PC-9 (cell line): ENCODE measurements at regions not wholly inside any gene's neighbourhood (a gene's known extent, or its start where the extent isn't known, plus 50 kb on each side); places are given as distances from the start of the nearest gene placed in this dataset.
A peak's percentile ranks its signal among the peaks of the same experiment; 100 is the strongest.

Experiments
- BruUV-seq: library from RNA; stranded (reverse); fragments of 400-500 nt; replicated peaks from 2 replicates; lab custom pipeline; 2021; lab: Mats Ljungman, UMichigan
- CTCF ChIA-PET: fragments of 300-600 bp; sonication (Branson Sonifier 250); formaldehyde crosslinking; loops from one replicate; lab custom pipeline; 2022; ENCODE audit warnings: antibody characterized with exemption; lab: Charles Lee
- POLR2A ChIA-PET: fragments of 300-600 bp; sonication (Branson Sonifier 250); formaldehyde crosslinking; loops from one replicate; lab custom pipeline; 2022; ENCODE audit warnings: antibody characterized with exemption; ENCODE audit not compliant: unreplicated experiment; lab: Charles Lee
- DNase-seq, 2 experiments: peaks; one replicate each; pipeline versions ENCODE4 v3.0.0 to v3.0.0-alpha.2; 2015 to 2022; ENCODE audit warnings: mixed read lengths in 1 of 2
- H2AFZ ChIP-seq: fragments of 200-600 bp; sonication (generic); 2 replicates; pipeline ENCODE4 v1.8.1; 2017; ENCODE audit warnings: antibody characterized with exemption
- H3F3A ChIP-seq: fragments of 200-600 bp; sonication (generic); 2 replicates; pipeline ENCODE4 v1.8.1; 2017; ENCODE audit warnings: antibody characterized with exemption, mild to moderate bottlenecking, low read depth; ENCODE audit not compliant: insufficient read depth
- H3K27ac ChIP-seq: fragments of 200-600 bp; sonication (generic); 2 replicates; pipeline ENCODE4 v1.6.1; 2016; ENCODE audit warnings: mixed run types
- H3K27me3 ChIP-seq: fragments of 200-600 bp; sonication (generic); 2 replicates; pipeline ENCODE4 v1.6.1; 2016; ENCODE audit warnings: low read depth, mixed run types; ENCODE audit not compliant: insufficient read depth
- H3K36me3 ChIP-seq: fragments of 200-600 bp; sonication (generic); 2 replicates; pipeline ENCODE4 v1.6.1; 2016; ENCODE audit warnings: low read depth, mixed run types
- H3K4me1 ChIP-seq: fragments of 200-600 bp; sonication (generic); replicated peaks from 2 replicates; pipeline ENCODE4 v1.6.1; 2016; ENCODE audit warnings: mixed run types; ENCODE audit not compliant: insufficient read depth
- H3K4me2 ChIP-seq: fragments of 200-600 bp; sonication (generic); 2 replicates; pipeline ENCODE4 v1.6.1; 2017; ENCODE audit warnings: mixed run types
- H3K4me3 ChIP-seq: fragments of 200-600 bp; sonication (generic); 2 replicates; pipeline ENCODE4 v1.6.1; 2016; ENCODE audit warnings: mixed run types
- H3K79me2 ChIP-seq: fragments of 200-600 bp; sonication (generic); 2 replicates; pipeline ENCODE4 v1.6.1; 2017; ENCODE audit warnings: low read depth, mixed run types
- H3K9me2 ChIP-seq: fragments of 200-600 bp; sonication (generic); 2 replicates; pipeline ENCODE4 v1.8.1; 2017; ENCODE audit warnings: mild to moderate bottlenecking; ENCODE audit not compliant: insufficient read depth
- H3K9me3 ChIP-seq: fragments of 200-600 bp; sonication (generic); 2 replicates; pipeline ENCODE4 v1.8.1; 2016; ENCODE audit warnings: low read depth; ENCODE audit not compliant: insufficient read depth
- H4K20me1 ChIP-seq: fragments of 200-600 bp; sonication (generic); 2 replicates; pipeline ENCODE4 v1.8.1; 2017; ENCODE audit not compliant: insufficient read depth
- EZH2 ChIP-seq: fragments of 200-600 bp; sonication (generic); IDR thresholded peaks from 2 replicates; pipeline ENCODE4 v1.8.0; 2017; ENCODE audit warnings: antibody characterized with exemption, low read depth
- intact Hi-C: fragments of 100-400 bp; cut with micrococcal nuclease; formaldehyde crosslinking; loops from one replicate; pipeline ENCODE4 v1.10.0; 2022; ENCODE audit not compliant: unreplicated experiment
- TF ChIP-seq, protein P1 (sequence below): fragments of 200-600 bp; sonication (generic); conservative IDR thresholded peaks from 2 replicates; pipeline ENCODE4 v1.6.1; 2017; ENCODE audit warnings: mixed run types, antibody characterized with exemption, mild to moderate bottlenecking, moderate library complexity

DNA sequence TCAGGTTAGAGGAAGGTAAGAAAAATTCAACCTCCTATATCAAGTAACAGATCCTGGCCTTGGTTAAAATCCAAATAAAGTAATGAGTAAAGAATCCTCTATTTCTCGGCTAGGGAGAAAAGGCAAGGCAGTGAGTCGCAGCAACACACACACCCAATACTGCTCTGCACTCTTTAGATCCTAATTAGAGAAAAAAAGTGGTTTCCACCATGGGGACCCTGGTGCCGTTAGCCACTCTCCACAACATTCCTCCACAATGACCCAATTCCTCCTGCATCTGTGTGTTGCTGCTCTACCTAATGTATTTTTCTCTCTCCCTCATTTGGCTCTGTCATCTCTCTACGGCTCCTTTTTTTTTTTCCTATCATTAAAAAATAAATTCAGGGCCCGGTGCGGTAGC, 462.7 kb downstream of the METTL4 start:
- no TSS peak for BruUV-seq
- Histone ChIP-seq H4K20me1 (no peaks in the 10 kb centered on the region), H3K9me3 (no peaks in the 10 kb centered on the region), H3K27ac (no peak overlapping the region), H3K27me3 (no peaks in the 10 kb centered on the region), H3K79me2 (no peaks in the 10 kb centered on the region), H3K4me3 (no peak overlapping the region), H3K36me3 (no peaks in the 10 kb centered on the region), H3K4me1 (peaks cover 25% of the 10 kb centered on the region), H3F3A (peaks cover 6% of the 10 kb centered on the region), H2AFZ (no peak overlapping the region), H3K4me2 (no peak overlapping the region), H3K9me2 (no peaks in the 10 kb centered on the region)
- no peak for DNase-seq
- CTCF ChIA-PET: interaction anchor here (0.7 kb wide), 1 partner anchor 14 kb away, joined by 3 read pairs; no protein-coding TSS in a partner anchor
- POLR2A ChIA-PET: no interaction called here
- intact Hi-C loops: no loop called here
- TF ChIP-seq, protein P1, sequence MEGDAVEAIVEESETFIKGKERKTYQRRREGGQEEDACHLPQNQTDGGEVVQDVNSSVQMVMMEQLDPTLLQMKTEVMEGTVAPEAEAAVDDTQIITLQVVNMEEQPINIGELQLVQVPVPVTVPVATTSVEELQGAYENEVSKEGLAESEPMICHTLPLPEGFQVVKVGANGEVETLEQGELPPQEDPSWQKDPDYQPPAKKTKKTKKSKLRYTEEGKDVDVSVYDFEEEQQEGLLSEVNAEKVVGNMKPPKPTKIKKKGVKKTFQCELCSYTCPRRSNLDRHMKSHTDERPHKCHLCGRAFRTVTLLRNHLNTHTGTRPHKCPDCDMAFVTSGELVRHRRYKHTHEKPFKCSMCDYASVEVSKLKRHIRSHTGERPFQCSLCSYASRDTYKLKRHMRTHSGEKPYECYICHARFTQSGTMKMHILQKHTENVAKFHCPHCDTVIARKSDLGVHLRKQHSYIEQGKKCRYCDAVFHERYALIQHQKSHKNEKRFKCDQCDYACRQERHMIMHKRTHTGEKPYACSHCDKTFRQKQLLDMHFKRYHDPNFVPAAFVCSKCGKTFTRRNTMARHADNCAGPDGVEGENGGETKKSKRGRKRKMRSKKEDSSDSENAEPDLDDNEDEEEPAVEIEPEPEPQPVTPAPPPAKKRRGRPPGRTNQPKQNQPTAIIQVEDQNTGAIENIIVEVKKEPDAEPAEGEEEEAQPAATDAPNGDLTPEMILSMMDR: no peak
- TF ChIP-seq EZH2: no peak

DNA sequence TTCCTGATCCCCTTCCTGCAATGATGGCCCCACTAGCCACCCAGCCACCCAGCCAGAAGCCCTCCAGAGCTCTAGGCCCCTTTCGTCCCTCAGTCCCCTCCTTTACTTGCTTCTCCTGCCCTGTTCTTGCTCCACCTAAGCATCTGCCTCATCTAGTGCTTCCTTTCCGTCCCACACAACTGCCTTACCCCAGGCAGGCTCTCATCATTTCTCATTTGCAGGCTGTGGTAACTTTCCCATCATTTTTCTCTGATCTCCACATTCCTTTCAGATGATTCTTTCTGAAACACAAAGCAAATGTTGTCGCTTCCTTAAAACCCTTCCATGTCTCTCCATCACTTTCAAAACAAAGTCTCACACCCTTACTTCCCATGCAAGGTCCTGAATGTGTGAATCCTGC, 459.8 kb downstream of the METTL4 start:
- no peaks in the 10 kb centered on the region for H3K27me3 ChIP-seq
- H3F3A ChIP-seq: peaks cover 6% of the 10 kb centered on the region
- TF ChIP-seq, protein P1: no peak
- no peak for TF ChIP-seq EZH2
- no TSS peak for BruUV-seq
- peak overlapping the region; percentile 67; the same call in 1 of the 2 replicates for H3K4me2 ChIP-seq
- H3K9me3 ChIP-seq: 0 out of 2 replicates have a peak, but pooled peaks cover 4% of the 10 kb centered on the region
- peaks cover 25% of the 10 kb centered on the region for H3K4me1 ChIP-seq
- no peaks in the 10 kb centered on the region for H4K20me1 ChIP-seq
- CTCF ChIA-PET: no interaction called here
- POLR2A ChIA-PET: no interaction called here
- H3K79me2 ChIP-seq: no peaks in the 10 kb centered on the region
- H3K36me3 ChIP-seq: no peaks in the 10 kb centered on the region
- no peak overlapping the region for H2AFZ ChIP-seq
- peak; percentile 35 to 39 for DNase-seq
- intact Hi-C loops: loop anchor here (1.0 to 10.0 kb wide), 3 partner anchors 57 to 303 kb away; no protein-coding TSS in a partner anchor
- H3K9me2 ChIP-seq: no peaks in the 10 kb centered on the region
- H3K27ac ChIP-seq: no peak overlapping the region
- H3K4me3 ChIP-seq: no peak overlapping the region

DNA sequence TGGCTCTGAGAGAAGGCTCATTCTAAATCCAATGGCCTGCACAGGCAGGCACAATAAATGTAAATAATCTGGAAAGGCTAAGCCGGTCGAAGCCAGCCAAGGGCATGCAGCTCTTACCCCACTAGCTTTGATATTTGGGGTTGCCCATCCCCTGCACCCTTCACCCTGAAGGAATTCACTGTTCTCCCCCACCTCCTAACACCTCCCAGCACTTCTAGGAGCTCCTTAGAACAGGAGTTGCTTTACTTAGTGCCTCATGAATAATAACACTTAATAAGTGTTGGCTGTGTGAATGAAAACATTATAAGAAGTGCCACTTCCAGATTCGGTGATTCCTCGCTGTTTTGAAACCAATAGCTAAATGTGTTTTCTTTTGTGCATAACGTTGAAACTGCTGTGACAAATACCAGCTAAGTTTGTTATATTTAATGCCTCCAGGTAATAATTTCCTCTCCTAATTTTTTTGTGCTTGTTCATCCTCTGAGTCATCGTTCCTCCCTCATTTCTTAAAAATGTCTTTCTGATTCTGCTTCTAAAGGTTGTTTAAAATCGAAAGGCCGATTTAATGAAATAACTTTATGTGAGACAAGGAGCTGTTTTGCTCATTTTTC, 458.8 kb downstream of the METTL4 start:
- DNase-seq: peak in 1 of 2 experiments; percentile 63

More for the DNA sequence above, 458.8 kb downstream of the METTL4 start:
- no peaks in the 10 kb centered on the region for H3K27me3 ChIP-seq
- intact Hi-C loops: loop anchor here (2.0 to 10.0 kb wide), 3 partner anchors 14 to 302 kb away; no protein-coding TSS in a partner anchor
- POLR2A ChIA-PET: interaction anchor here (0.6 to 0.8 kb wide), 9 partner anchors 9 to 1149 kb away, joined by 3 to 7 read pairs (median 4); partner anchors contain the start of gene MYL12B
- peak overlapping the region; percentile 67 for H3K4me2 ChIP-seq
- H3K4me1 ChIP-seq: peaks cover 25% of the 10 kb centered on the region
- peak overlapping the region; percentile 67 for H2AFZ ChIP-seq
- no TSS peak for BruUV-seq
- H3K9me3 ChIP-seq: 0 out of 2 replicates have a peak, but pooled peaks cover 4% of the 10 kb centered on the region
- no peaks in the 10 kb centered on the region for H4K20me1 ChIP-seq
- TF ChIP-seq, protein P1: no peak
- no peak for TF ChIP-seq EZH2
- H3K36me3 ChIP-seq: no peaks in the 10 kb centered on the region
- peak overlapping the region; percentile 18; the same call in 1 of the 2 replicates for H3K4me3 ChIP-seq
- no peaks in the 10 kb centered on the region for H3K9me2 ChIP-seq
- CTCF ChIA-PET: interaction anchor here (0.6 kb wide), 1 partner anchor 16 kb away, joined by 10 read pairs; no protein-coding TSS in a partner anchor
- H3K79me2 ChIP-seq: no peaks in the 10 kb centered on the region
- H3K27ac ChIP-seq: peak overlapping the region; percentile 73
- peaks cover 6% of the 10 kb centered on the region for H3F3A ChIP-seq
